HEK293T (cell line): ENCODE measurements at regions not wholly inside any gene's neighbourhood (a gene's known extent, or its start where the extent isn't known, plus 50 kb on each side); places are given as distances from the start of the nearest gene placed in this dataset.

Experiments used
- ARNT ChIP-seq: fragments of 450-650 bp; IDR thresholded peaks from 2 replicates; pipeline ENCODE4 v1.6.1; 2017; ENCODE audit warnings: mild to moderate bottlenecking
- BHLHE40 ChIP-seq: fragments of 450-650 bp; IDR thresholded peaks from 2 replicates; pipeline ENCODE4 v1.6.1; 2016; ENCODE audit warnings: mild to moderate bottlenecking, moderate library complexity, borderline replicate concordance
- ELF4 ChIP-seq: fragments of 450-650 bp; IDR thresholded peaks from 2 replicates; pipeline ENCODE4 v1.6.1; 2017; ENCODE audit warnings: antibody characterized with exemption
- FOXA1 ChIP-seq: fragments of 450-650 bp; IDR thresholded peaks from 2 replicates; pipeline ENCODE4 v1.6.1; 2016; ENCODE audit warnings: mild to moderate bottlenecking
- FOXK2 ChIP-seq: fragments of 450-650 bp; IDR thresholded peaks from 2 replicates; pipeline ENCODE4 v1.6.1; 2016; ENCODE audit warnings: mild to moderate bottlenecking
- FOXM1 ChIP-seq: fragments of 450-650 bp; IDR thresholded peaks from 2 replicates; pipeline ENCODE4 v1.6.1; 2017; ENCODE audit warnings: mild to moderate bottlenecking, borderline replicate concordance
- L3MBTL2 ChIP-seq: fragments of 450-650 bp; conservative IDR thresholded peaks from 2 replicates; pipeline ENCODE4 v1.6.1; 2016; ENCODE audit warnings: mild to moderate bottlenecking
- LEF1 ChIP-seq: fragments of 450-650 bp; IDR thresholded peaks from 2 replicates; pipeline ENCODE4 v1.6.1; 2017; ENCODE audit warnings: mild to moderate bottlenecking, borderline replicate concordance
- NFRKB ChIP-seq: fragments of 450-650 bp; IDR thresholded peaks from 2 replicates; pipeline ENCODE4 v1.6.1; 2016; ENCODE audit warnings: mild to moderate bottlenecking, moderate library complexity
- PKNOX1 ChIP-seq: fragments of 450-650 bp; IDR thresholded peaks from 2 replicates; pipeline ENCODE4 v1.6.1; 2016
- SP1 ChIP-seq: fragments of 450-650 bp; IDR thresholded peaks from 2 replicates; pipeline ENCODE4 v1.6.1; 2017
- SUZ12 ChIP-seq: fragments of 450-650 bp; IDR thresholded peaks from 2 replicates; pipeline ENCODE4 v1.6.1; 2016; ENCODE audit warnings: mild to moderate bottlenecking
- TARDBP ChIP-seq: fragments of 450-650 bp; IDR thresholded peaks from 2 replicates; pipeline ENCODE4 v1.6.1; 2016
- ZNF384 ChIP-seq: fragments of 450-650 bp; IDR thresholded peaks from 2 replicates; pipeline ENCODE4 v1.6.1; 2016

- TF ChIP-seq TARDBP (no peak), LEF1 (no peak), ZNF384 (no peak), FOXK2 (no peak), ARNT (no peak), SP1 (no peak), NFRKB (no peak), L3MBTL2 (no peak), BHLHE40 (no peak), FOXM1 (no peak), PKNOX1 (no peak), FOXA1 (no peak), SUZ12 (no peak), ELF4 (no peak)
These were observed 424.9 kb downstream of the PCDH17 start for GRCh38 chr13:58056426-58056825.
